GM12878 (cell line): ENCODE measurements at regions not wholly inside any gene's neighbourhood (a gene's known extent, or its start where the extent isn't known, plus 50 kb on each side); places are given as distances from the start of the nearest gene placed in this dataset.

ENCODE experiments used
- ATAC-seq: fragments of 200-7000 bp; cut with Tn5 transposase; 3 replicates; pipeline ENCODE4 v1.9.1; 2020; ENCODE audit warnings: mild to moderate bottlenecking, moderate library complexity
- BruUV-seq: library from RNA; stranded (reverse); fragments of 400-500 nt; replicated peaks from 2 replicates; lab custom pipeline; 2021; lab: Mats Ljungman, UMichigan
- CTCF ChIA-PET: fragments of 300-600 bp; sonication (Branson Sonifier 250); formaldehyde crosslinking; extraction: SDS; loops from one replicate; lab custom pipeline; 2021; ENCODE audit warnings: inconsistent platforms; lab: Yijun Ruan, JAX
- POLR2A ChIA-PET: fragments of 350-600 bp; formaldehyde crosslinking; extraction: SDS; loops from one replicate; lab custom pipeline; 2021; ENCODE audit warnings: inconsistent platforms; lab: Charles Lee
- RAD21 ChIA-PET: fragments of 300-600 bp; sonication (Branson Sonifier 250); formaldehyde crosslinking; loops from one replicate; lab custom pipeline; 2023; ENCODE audit warnings: antibody characterized with exemption; ENCODE audit not compliant: unreplicated experiment; lab: Charles Lee
- SMC1A ChIA-PET: fragments of 300-600 bp; sonication (Branson Sonifier 250); formaldehyde crosslinking; loops from one replicate; lab custom pipeline; 2023; ENCODE audit not compliant: unreplicated experiment, uncharacterized antibody; lab: Charles Lee
- DNase-seq: peaks from one replicate; pipeline ENCODE4 v3.0.0-alpha.2; 2011; ENCODE audit warnings: low read depth, low spot score
- FAIRE-seq: peaks from 3 replicates; lab custom pipeline; 2011; peaks lifted over from hg19 to GRCh38; lab: Jason Lieb, UNC
- H2AFZ ChIP-seq: 2 replicates; pipeline ENCODE4 v1.6.0; 2011; ENCODE audit warnings: low read depth, low read length, control low read depth; ENCODE audit not compliant: control insufficient read depth
- H3K27ac ChIP-seq: 2 replicates; pipeline ENCODE4 v1.5.1; 2011; ENCODE audit warnings: control low read depth; ENCODE audit not compliant: control insufficient read depth, insufficient read depth
- H3K27me3 ChIP-seq, 2 experiments: replicated peaks in 1 of 2; 2 replicates each; pipeline versions ENCODE4 v1.6.0 to v1.6.1; 2011; ENCODE audit warnings: low read length in 1 of 2; ENCODE audit not compliant: control insufficient read depth in 2 of 2, insufficient read depth in 2 of 2
- H3K36me3 ChIP-seq, 2 experiments: 2 replicates each; pipeline ENCODE4 v1.5.1; 2011; ENCODE audit warnings: low read length in 1 of 2; ENCODE audit not compliant: control insufficient read depth in 2 of 2, insufficient read depth in 2 of 2
- H3K4me1 ChIP-seq: 2 replicates; pipeline ENCODE4 v1.6.1; 2011; ENCODE audit warnings: mild to moderate bottlenecking, low read length, moderate library complexity, mixed read lengths; ENCODE audit not compliant: control insufficient read depth, insufficient read depth
- H3K4me2 ChIP-seq: 2 replicates; pipeline ENCODE4 v1.6.0; 2011; ENCODE audit warnings: control low read depth; ENCODE audit not compliant: control insufficient read depth, insufficient read depth
- H3K4me3 ChIP-seq: fragments of 200-600 bp; sonication (generic); 2 replicates; pipeline ENCODE4 v1.5.1; 2016
- H3K79me2 ChIP-seq: 2 replicates; pipeline ENCODE4 v1.6.0; 2011; ENCODE audit warnings: low read length; ENCODE audit not compliant: control insufficient read depth, insufficient read depth
- H3K9ac ChIP-seq: 2 replicates; pipeline ENCODE4 v1.8.0; 2011; ENCODE audit warnings: low read length, control low read depth, mixed read lengths; ENCODE audit not compliant: control insufficient read depth, insufficient read depth
- H3K9me3 ChIP-seq: replicated peaks from 3 replicates; pipeline ENCODE4 v1.5.1; 2011; ENCODE audit warnings: mild to moderate bottlenecking, low read length; ENCODE audit not compliant: control insufficient read depth, insufficient read depth
- H4K20me1 ChIP-seq: 2 replicates; pipeline ENCODE4 v1.6.0; 2011; ENCODE audit not compliant: control insufficient read depth, insufficient read depth
- CEBPZ ChIP-seq: fragments of 150-350 bp; IDR thresholded peaks from 2 replicates; pipeline ENCODE4 v1.6.1; 2016; ENCODE audit warnings: low read depth, low read length
- DPF2 ChIP-seq: fragments of 450-650 bp; IDR thresholded peaks from 2 replicates; pipeline ENCODE4 v1.6.1; 2017; ENCODE audit warnings: mild to moderate bottlenecking
- ETV6 ChIP-seq, 2 experiments: fragments of 450-650 bp in 1 of 2; IDR thresholded peaks in 1 of 2; conservative IDR thresholded peaks in 1 of 2; 2 replicates each; pipeline ENCODE4 v1.6.1; 2014; ENCODE audit warnings: antibody characterized with exemption in 1 of 2, borderline replicate concordance in 1 of 2, low read depth in 1 of 2, mild to moderate bottlenecking in 1 of 2, moderate library complexity in 1 of 2
- HDAC2 ChIP-seq: fragments of 200-600 bp; sonication (generic); IDR thresholded peaks from 2 replicates; pipeline ENCODE4 v1.6.1; 2017
- HDAC6 ChIP-seq: fragments of 200-600 bp; sonication (generic); IDR thresholded peaks from one replicate; pipeline ENCODE4 v1.8.0; 2017; ENCODE audit warnings: antibody characterized with exemption; ENCODE audit not compliant: unreplicated experiment
- LARP7 ChIP-seq: fragments of 450-650 bp; IDR thresholded peaks from 2 replicates; pipeline ENCODE4 v1.6.1; 2017; ENCODE audit warnings: mild to moderate bottlenecking
- POLR2A ChIP-seq: IDR thresholded peaks from 2 replicates; pipeline ENCODE4 v1.6.1; 2011; ENCODE audit warnings: low read depth, mild to moderate bottlenecking, low read length
- POLR2AphosphoS2 ChIP-seq: IDR thresholded peaks from 2 replicates; pipeline ENCODE4 v1.6.1; 2011; ENCODE audit warnings: low read depth, mild to moderate bottlenecking, low read length, improper control_type of control experiment, moderate library complexity
- POU2F2 ChIP-seq: IDR thresholded peaks from 3 replicates; pipeline ENCODE4 v1.6.1; 2011; ENCODE audit warnings: low read depth, mild to moderate bottlenecking, low read length, borderline replicate concordance
- SIX5 ChIP-seq: IDR thresholded peaks from 2 replicates; pipeline ENCODE4 v1.6.1; 2011; ENCODE audit warnings: mild to moderate bottlenecking, low read depth, low read length, moderate library complexity; ENCODE audit not compliant: severe bottlenecking
- SMAD1 ChIP-seq: fragments of 450-650 bp; IDR thresholded peaks from 2 replicates; pipeline ENCODE4 v1.6.1; 2018; ENCODE audit warnings: mild to moderate bottlenecking, low read depth; ENCODE audit not compliant: partially characterized antibody
- SRF ChIP-seq, 2 experiments: IDR thresholded peaks; 2 replicates each; pipeline ENCODE4 v1.6.1; 2011; ENCODE audit warnings: low read depth in 2 of 2, low read length in 2 of 2, mild to moderate bottlenecking in 1 of 2, moderate library complexity in 1 of 2
- TAF1 ChIP-seq: IDR thresholded peaks from 2 replicates; pipeline ENCODE4 v1.6.1; 2011; ENCODE audit warnings: mild to moderate bottlenecking, low read depth, low read length, borderline replicate concordance
- WRNIP1 ChIP-seq: IDR thresholded peaks from 2 replicates; pipeline ENCODE4 v1.6.1; 2011; ENCODE audit warnings: low read depth, low read length, improper control_type of control experiment, borderline replicate concordance
- ZNF622 ChIP-seq: fragments of 450-650 bp; IDR thresholded peaks from 2 replicates; pipeline ENCODE4 v1.6.1; 2017; ENCODE audit warnings: mild to moderate bottlenecking, inconsistent platforms
- WGBS: methylation state at CpG from one replicate; pipeline ENCODE4 v1.1.6; 2016; ENCODE audit warnings: low lambda C conversion rate; ENCODE audit not compliant: insufficient replicate concordance, insufficient coverage; ENCODE audit errors: missing lambda C conversion rate; 5-methylcytosine and 5-hydroxymethylcytosine counted together
- in situ Hi-C: fragments of 300-500 bp; cut with MboI; formaldehyde crosslinking; loops from 9 replicates; pipeline ENCODE4 v1.14.3; 2018; ENCODE audit warnings: mixed read lengths
- intact Hi-C: fragments of 100-400 bp; cut with micrococcal nuclease; formaldehyde crosslinking; loops from one replicate; pipeline ENCODE4 v1.14.2; 2022; ENCODE audit not compliant: unreplicated experiment

- Histone ChIP-seq H3K79me2 (no peaks in the 10 kb centered on the region), H2AFZ (no peak overlapping the region), H3K4me2 (no peak overlapping the region), H3K27me3 (no peaks in the 10 kb centered on the region), H3K4me1 (0 out of 2 replicates have a peak, but pooled peaks cover 3% of the 10 kb centered on the region), H3K9me3 (no peaks in the 10 kb centered on the region), H3K9ac (no peak overlapping the region), H4K20me1 (no peaks in the 10 kb centered on the region), H3K36me3 (no peaks in the 10 kb centered on the region), H3K4me3 (no peak overlapping the region), H3K27ac (no peak overlapping the region)
- in situ Hi-C loops = no loop called here
- intact Hi-C loops = no loop called here
- CTCF ChIA-PET = no interaction called here
- RAD21 ChIA-PET = no interaction called here
- BruUV-seq = no TSS peak
- SMC1A ChIA-PET = no interaction called here
- FAIRE-seq (no peak), ATAC-seq (no peak), DNase-seq (no peak)
- WGBS = 96% methylated on average over 1 of the region's 1 CpG
- POLR2A ChIA-PET = no interaction called here
- no peak for TF ChIP-seq LARP7
- no peak for TF ChIP-seq TAF1
- TF ChIP-seq ZNF622 = no peak
- no peak for TF ChIP-seq SRF (IDR thresholded peaks at IDR 0.05; ENCODE audit: low read depth in 2 of 2, low read length in 2 of 2)
- no peak for TF ChIP-seq HDAC6
- TF ChIP-seq POLR2AphosphoS2 = no peak
- no peak for TF ChIP-seq POLR2A
- no peak for TF ChIP-seq POU2F2
Observed at GRCh38 chr2:146989741-146990140, 855.1 kb upstream of the ACVR2A start.

- H3K27me3 ChIP-seq = no peaks in the 10 kb centered on the region
- FAIRE-seq (no peak), ATAC-seq (no peak), DNase-seq (no peak)
- no peaks in the 10 kb centered on the region for H3K79me2 ChIP-seq
- in situ Hi-C loops = no loop called here
- H3K4me2 ChIP-seq = no peak overlapping the region
- ChIA-PET SMC1A (interaction anchor here (1.0 to 1.9 kb wide), 4 partner anchors 10 to 42 kb away, joined by 4 to 5 read pairs (median 5); no protein-coding TSS in a partner anchor), POLR2A (interaction anchor here (1.2 kb wide), 1 partner anchor 314 kb away, joined by 3 read pairs; no protein-coding TSS in a partner anchor), RAD21 (no interaction called here), CTCF (interaction anchor here (0.8 to 2.1 kb wide), 3 partner anchors 13 to 923 kb away, joined by 3 to 10 read pairs (median 3); no protein-coding TSS in a partner anchor)
- no peak overlapping the region for H3K27ac ChIP-seq
- BruUV-seq = no TSS peak
- 0 out of 2 replicates have a peak overlapping the region, but pooled peaks have one; percentile 3 for H2AFZ ChIP-seq
- no peaks in the 10 kb centered on the region for H4K20me1 ChIP-seq
- H3K4me1 ChIP-seq = 0 out of 2 replicates have a peak, but pooled peaks cover 3% of the 10 kb centered on the region
- H3K36me3 ChIP-seq = no peaks in the 10 kb centered on the region
- intact Hi-C loops = no loop called here
- H3K9me3 ChIP-seq = no peaks in the 10 kb centered on the region
- H3K9ac ChIP-seq = no peak overlapping the region
- WGBS = 26% methylated on average over 2 of the region's 2 CpGs
- no peak overlapping the region for H3K4me3 ChIP-seq
- TF ChIP-seq SMAD1 (no peak), HDAC2 (no peak), DPF2 (no peak), ETV6 (conservative IDR thresholded peaks at IDR 0.05 in 1 of 2, IDR thresholded peaks at IDR 0.05 in 1 of 2; ENCODE audit: borderline replicate concordance in 1 of 2, low read depth in 1 of 2) (no peak), SIX5 (no peak), WRNIP1 (no peak), CEBPZ (no peak)
Observed at GRCh38 chr2:146987996-146988395, 856.8 kb upstream of the ACVR2A start.
